WTC11 (cell line): ENCODE measurements at regions not wholly inside any gene's neighbourhood (a gene's known extent, or its start where the extent isn't known, plus 50 kb on each side); places are given as distances from the start of the nearest gene placed in this dataset.

Experiments
- ATAC-seq: fragments of 200-7000 bp; cut with Tn5 transposase; 2 replicates; pipeline ENCODE4 v1.10.0; 2021; ENCODE audit warnings: mild to moderate bottlenecking, moderate library complexity
- CTCF ChIA-PET: fragments of 300-600 bp; sonication (Branson Sonifier 250); formaldehyde crosslinking; loops from one replicate; lab custom pipeline; 2021; ENCODE audit warnings: antibody characterized with exemption; lab: Charles Lee
- POLR2A ChIA-PET: fragments of 350-600 bp; sonication (Branson Sonifier 250); formaldehyde crosslinking; loops from one replicate; lab custom pipeline; 2021; ENCODE audit warnings: antibody characterized with exemption; lab: Charles Lee
- DNase-seq: peaks from one replicate; pipeline ENCODE4 v3.0.0; 2021; ENCODE audit warnings: low spot score
- H3K27ac Mint-ChIP-seq: 2 replicates; pipeline ENCODE4 v1.8.0; 2021; ENCODE audit warnings: mixed read lengths
- H3K27me3 Mint-ChIP-seq: 2 replicates; pipeline ENCODE4 v1.8.0; 2021; ENCODE audit warnings: low read depth, mild to moderate bottlenecking, moderate library complexity, mixed read lengths
- H3K36me3 Mint-ChIP-seq: 2 replicates; pipeline ENCODE4 v1.8.0; 2021; ENCODE audit warnings: mixed read lengths
- H3K4me1 Mint-ChIP-seq: 2 replicates; pipeline ENCODE4 v1.8.0; 2022; ENCODE audit warnings: mixed read lengths
- H3K4me3 Mint-ChIP-seq: 2 replicates; pipeline ENCODE4 v1.8.0; 2021; ENCODE audit warnings: mild to moderate bottlenecking, moderate library complexity, mixed read lengths
- H3K9me3 Mint-ChIP-seq: 2 replicates; pipeline ENCODE4 v1.8.0; 2021; ENCODE audit warnings: mixed read lengths
- ATF1 ChIP-seq: sonication (generic); formaldehyde crosslinking; IDR thresholded peaks from 2 replicates; pipeline ENCODE4 v1.8.1; 2023; ENCODE audit warnings: mild to moderate bottlenecking, moderate library complexity, missing genetic modification reagents
- GRHL2 ChIP-seq: fragments of 250-450 bp; sonication (Bioruptor Pico); IDR thresholded peaks from 2 replicates; pipeline ENCODE4 v1.8.0; 2022; ENCODE audit warnings: mild to moderate bottlenecking, moderate library complexity; ENCODE audit not compliant: insufficient replicate concordance, severe bottlenecking
- JAZF1 ChIP-seq: fragments of 250-450 bp; sonication (Bioruptor Pico); IDR thresholded peaks from 2 replicates; pipeline ENCODE4 v1.9.0; 2021; ENCODE audit warnings: moderate library complexity, mild to moderate bottlenecking, inconsistent platforms
- MYBL2 ChIP-seq: sonication (generic); formaldehyde crosslinking; IDR thresholded peaks from 2 replicates; pipeline ENCODE4 v1.8.1; 2023; ENCODE audit warnings: mild to moderate bottlenecking, moderate library complexity, missing genetic modification reagents
- NFE2L1 ChIP-seq: sonication (generic); formaldehyde crosslinking; IDR thresholded peaks from 2 replicates; pipeline ENCODE4 v1.8.1; 2023; ENCODE audit warnings: missing genetic modification reagents
- NFYB ChIP-seq: sonication (generic); formaldehyde crosslinking; conservative IDR thresholded peaks from 2 replicates; pipeline ENCODE4 v1.8.0; 2022; ENCODE audit warnings: low read depth, missing genetic modification reagents
- OVOL2 ChIP-seq: fragments of 250-450 bp; sonication (Bioruptor Pico); IDR thresholded peaks from 2 replicates; pipeline ENCODE4 v1.9.0; 2021; ENCODE audit warnings: mild to moderate bottlenecking, borderline replicate concordance
- TCF7 ChIP-seq: sonication (generic); formaldehyde crosslinking; IDR thresholded peaks from 2 replicates; pipeline ENCODE4 v1.8.0; 2022; ENCODE audit warnings: mild to moderate bottlenecking, low read depth, missing genetic modification reagents, moderate library complexity
- ZNF121 ChIP-seq: sonication (generic); formaldehyde crosslinking; IDR thresholded peaks from 2 replicates; pipeline ENCODE4 v1.8.0; 2023; ENCODE audit warnings: missing genetic modification reagents
- ZNF219 ChIP-seq: sonication (generic); formaldehyde crosslinking; IDR thresholded peaks from 2 replicates; pipeline ENCODE4 v1.8.0; 2023; ENCODE audit warnings: missing genetic modification reagents, mild to moderate bottlenecking, borderline replicate concordance
- ZNF317 ChIP-seq: sonication (generic); formaldehyde crosslinking; IDR thresholded peaks from 2 replicates; pipeline ENCODE4 v1.8.1; 2023; ENCODE audit warnings: low read depth, mild to moderate bottlenecking, moderate library complexity, missing genetic modification reagents, borderline replicate concordance
- TF ChIP-seq, protein P1 (sequence below): sonication (generic); formaldehyde crosslinking; IDR thresholded peaks from 2 replicates; pipeline ENCODE4 v1.8.0; 2023; ENCODE audit warnings: missing genetic modification reagents, mild to moderate bottlenecking, borderline replicate concordance
- TF ChIP-seq, protein P2 (sequence below): sonication (generic); formaldehyde crosslinking; IDR thresholded peaks from 2 replicates; pipeline ENCODE4 v1.8.1; 2023; ENCODE audit warnings: mild to moderate bottlenecking, moderate library complexity, missing genetic modification reagents
- TF ChIP-seq, protein P3 (sequence below): sonication (generic); formaldehyde crosslinking; IDR thresholded peaks from 2 replicates; pipeline ENCODE4 v1.8.0; 2022; ENCODE audit warnings: missing genetic modification reagents
- TF ChIP-seq, protein P4 (sequence below): fragments of 250-450 bp; sonication (Bioruptor Pico); IDR thresholded peaks from 2 replicates; pipeline ENCODE4 v1.9.0; 2021; ENCODE audit warnings: moderate library complexity, mild to moderate bottlenecking, inconsistent platforms, borderline replicate concordance
- TF ChIP-seq, protein P5 (sequence below): fragments of 250-450 bp; sonication (Bioruptor Pico); IDR thresholded peaks from 2 replicates; pipeline ENCODE4 v1.9.0; 2021; ENCODE audit warnings: mild to moderate bottlenecking
- TF ChIP-seq, protein P6 (sequence below): sonication (generic); formaldehyde crosslinking; IDR thresholded peaks from 2 replicates; pipeline ENCODE4 v1.8.1; 2022; ENCODE audit warnings: low read depth, mild to moderate bottlenecking, moderate library complexity, missing genetic modification reagents, borderline replicate concordance
- TF ChIP-seq, protein P7 (sequence below): sonication (generic); formaldehyde crosslinking; conservative IDR thresholded peaks from 2 replicates; pipeline ENCODE4 v1.8.1; 2022; ENCODE audit warnings: mild to moderate bottlenecking, missing genetic modification reagents

DNA sequence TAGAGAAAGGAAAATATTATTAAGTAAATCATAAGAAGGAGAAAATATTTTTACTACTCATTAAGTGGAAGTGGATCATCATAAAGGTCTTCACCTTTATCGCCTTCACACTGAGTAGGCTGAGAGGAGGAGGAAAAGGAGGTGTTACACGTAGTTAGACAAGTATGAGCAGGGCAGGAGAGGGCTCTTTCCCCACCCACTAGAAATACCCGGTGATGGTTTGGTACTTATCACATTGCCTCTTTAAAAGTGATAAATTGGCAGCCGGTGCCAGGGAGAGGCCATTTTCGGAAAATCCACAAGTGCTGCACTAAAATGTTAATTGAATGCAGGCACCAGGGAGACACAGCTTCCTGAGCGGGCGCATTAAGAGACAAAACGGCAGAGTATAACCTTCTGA is 598.7 kb upstream of the SOX11 start:
- TF ChIP-seq, protein P1, sequence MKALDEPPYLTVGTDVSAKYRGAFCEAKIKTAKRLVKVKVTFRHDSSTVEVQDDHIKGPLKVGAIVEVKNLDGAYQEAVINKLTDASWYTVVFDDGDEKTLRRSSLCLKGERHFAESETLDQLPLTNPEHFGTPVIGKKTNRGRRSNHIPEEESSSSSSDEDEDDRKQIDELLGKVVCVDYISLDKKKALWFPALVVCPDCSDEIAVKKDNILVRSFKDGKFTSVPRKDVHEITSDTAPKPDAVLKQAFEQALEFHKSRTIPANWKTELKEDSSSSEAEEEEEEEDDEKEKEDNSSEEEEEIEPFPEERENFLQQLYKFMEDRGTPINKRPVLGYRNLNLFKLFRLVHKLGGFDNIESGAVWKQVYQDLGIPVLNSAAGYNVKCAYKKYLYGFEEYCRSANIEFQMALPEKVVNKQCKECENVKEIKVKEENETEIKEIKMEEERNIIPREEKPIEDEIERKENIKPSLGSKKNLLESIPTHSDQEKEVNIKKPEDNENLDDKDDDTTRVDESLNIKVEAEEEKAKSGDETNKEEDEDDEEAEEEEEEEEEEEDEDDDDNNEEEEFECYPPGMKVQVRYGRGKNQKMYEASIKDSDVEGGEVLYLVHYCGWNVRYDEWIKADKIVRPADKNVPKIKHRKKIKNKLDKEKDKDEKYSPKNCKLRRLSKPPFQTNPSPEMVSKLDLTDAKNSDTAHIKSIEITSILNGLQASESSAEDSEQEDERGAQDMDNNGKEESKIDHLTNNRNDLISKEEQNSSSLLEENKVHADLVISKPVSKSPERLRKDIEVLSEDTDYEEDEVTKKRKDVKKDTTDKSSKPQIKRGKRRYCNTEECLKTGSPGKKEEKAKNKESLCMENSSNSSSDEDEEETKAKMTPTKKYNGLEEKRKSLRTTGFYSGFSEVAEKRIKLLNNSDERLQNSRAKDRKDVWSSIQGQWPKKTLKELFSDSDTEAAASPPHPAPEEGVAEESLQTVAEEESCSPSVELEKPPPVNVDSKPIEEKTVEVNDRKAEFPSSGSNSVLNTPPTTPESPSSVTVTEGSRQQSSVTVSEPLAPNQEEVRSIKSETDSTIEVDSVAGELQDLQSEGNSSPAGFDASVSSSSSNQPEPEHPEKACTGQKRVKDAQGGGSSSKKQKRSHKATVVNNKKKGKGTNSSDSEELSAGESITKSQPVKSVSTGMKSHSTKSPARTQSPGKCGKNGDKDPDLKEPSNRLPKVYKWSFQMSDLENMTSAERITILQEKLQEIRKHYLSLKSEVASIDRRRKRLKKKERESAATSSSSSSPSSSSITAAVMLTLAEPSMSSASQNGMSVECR (CRISPR knock-in tag): no peak
- TF ChIP-seq, protein P2, sequence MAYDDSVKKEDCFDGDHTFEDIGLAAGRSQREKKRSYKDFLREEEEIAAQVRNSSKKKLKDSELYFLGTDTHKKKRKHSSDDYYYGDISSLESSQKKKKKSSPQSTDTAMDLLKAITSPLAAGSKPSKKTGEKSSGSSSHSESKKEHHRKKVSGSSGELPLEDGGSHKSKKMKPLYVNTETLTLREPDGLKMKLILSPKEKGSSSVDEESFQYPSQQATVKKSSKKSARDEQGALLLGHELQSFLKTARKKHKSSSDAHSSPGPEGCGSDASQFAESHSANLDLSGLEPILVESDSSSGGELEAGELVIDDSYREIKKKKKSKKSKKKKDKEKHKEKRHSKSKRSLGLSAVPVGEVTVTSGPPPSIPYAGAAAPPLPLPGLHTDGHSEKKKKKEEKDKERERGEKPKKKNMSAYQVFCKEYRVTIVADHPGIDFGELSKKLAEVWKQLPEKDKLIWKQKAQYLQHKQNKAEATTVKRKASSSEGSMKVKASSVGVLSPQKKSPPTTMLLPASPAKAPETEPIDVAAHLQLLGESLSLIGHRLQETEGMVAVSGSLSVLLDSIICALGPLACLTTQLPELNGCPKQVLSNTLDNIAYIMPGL (CRISPR knock-in tag): no peak
- TF ChIP-seq NFYB (CRISPR knock-in tag): no peak
- DNase-seq (no peak), ATAC-seq (no peak)
- Mint-ChIP-seq H3K4me3 (no peak overlapping the region), H3K27me3 (peaks cover 7% of the 10 kb centered on the region; the same call in 1 of the 2 replicates), H3K36me3 (peaks cover 79% of the 10 kb centered on the region), H3K27ac (no peak overlapping the region), H3K4me1 (no peaks in the 10 kb centered on the region), H3K9me3 (peaks cover 88% of the 10 kb centered on the region)
- POLR2A ChIA-PET: interaction anchor here (0.6 kb wide), 1 partner anchor 149 kb away, joined by 3 read pairs; no protein-coding TSS in a partner anchor
- CTCF ChIA-PET: no interaction called here

DNA sequence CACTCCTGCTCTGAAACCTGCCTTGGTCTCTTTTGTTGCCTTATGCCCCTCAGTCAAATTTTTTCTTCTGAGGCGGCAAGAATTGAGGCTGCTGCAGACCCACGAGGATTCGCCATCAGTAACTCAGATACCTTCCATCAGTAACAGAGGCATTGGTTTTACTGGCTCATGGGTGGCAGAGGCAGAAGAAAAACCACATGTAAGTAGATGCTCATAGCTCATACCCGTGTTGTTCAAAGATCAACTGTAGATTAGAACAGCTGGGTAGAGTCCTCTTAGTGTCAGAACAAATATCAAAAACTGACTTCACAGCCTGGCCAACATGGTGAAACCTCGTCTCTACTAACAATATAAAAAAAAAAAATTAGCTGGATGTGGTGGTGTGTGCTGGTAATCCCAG is 598.0 kb upstream of the SOX11 start:
- TF ChIP-seq, protein P3, sequence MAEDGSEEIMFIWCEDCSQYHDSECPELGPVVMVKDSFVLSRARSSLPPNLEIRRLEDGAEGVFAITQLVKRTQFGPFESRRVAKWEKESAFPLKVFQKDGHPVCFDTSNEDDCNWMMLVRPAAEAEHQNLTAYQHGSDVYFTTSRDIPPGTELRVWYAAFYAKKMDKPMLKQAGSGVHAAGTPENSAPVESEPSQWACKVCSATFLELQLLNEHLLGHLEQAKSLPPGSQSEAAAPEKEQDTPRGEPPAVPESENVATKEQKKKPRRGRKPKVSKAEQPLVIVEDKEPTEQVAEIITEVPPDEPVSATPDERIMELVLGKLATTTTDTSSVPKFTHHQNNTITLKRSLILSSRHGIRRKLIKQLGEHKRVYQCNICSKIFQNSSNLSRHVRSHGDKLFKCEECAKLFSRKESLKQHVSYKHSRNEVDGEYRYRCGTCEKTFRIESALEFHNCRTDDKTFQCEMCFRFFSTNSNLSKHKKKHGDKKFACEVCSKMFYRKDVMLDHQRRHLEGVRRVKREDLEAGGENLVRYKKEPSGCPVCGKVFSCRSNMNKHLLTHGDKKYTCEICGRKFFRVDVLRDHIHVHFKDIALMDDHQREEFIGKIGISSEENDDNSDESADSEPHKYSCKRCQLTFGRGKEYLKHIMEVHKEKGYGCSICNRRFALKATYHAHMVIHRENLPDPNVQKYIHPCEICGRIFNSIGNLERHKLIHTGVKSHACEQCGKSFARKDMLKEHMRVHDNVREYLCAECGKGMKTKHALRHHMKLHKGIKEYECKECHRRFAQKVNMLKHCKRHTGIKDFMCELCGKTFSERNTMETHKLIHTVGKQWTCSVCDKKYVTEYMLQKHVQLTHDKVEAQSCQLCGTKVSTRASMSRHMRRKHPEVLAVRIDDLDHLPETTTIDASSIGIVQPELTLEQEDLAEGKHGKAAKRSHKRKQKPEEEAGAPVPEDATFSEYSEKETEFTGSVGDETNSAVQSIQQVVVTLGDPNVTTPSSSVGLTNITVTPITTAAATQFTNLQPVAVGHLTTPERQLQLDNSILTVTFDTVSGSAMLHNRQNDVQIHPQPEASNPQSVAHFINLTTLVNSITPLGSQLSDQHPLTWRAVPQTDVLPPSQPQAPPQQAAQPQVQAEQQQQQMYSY: no peak
- TF ChIP-seq ZNF317 (CRISPR knock-in tag): no peak
- no peak for TF ChIP-seq TCF7
- TF ChIP-seq ZNF121 (CRISPR knock-in tag): no peak
- TF ChIP-seq, all 79 proteins: peak for 0
- Mint-ChIP-seq H3K27ac (no peak overlapping the region), H3K4me1 (no peaks in the 10 kb centered on the region), H3K9me3 (peaks cover 90% of the 10 kb centered on the region), H3K4me3 (no peak overlapping the region), H3K36me3 (peaks cover 81% of the 10 kb centered on the region), H3K27me3 (peaks cover 7% of the 10 kb centered on the region; the same call in 1 of the 2 replicates)
- ATAC-seq (no peak), DNase-seq (no peak)
- CTCF ChIA-PET: no interaction called here
- POLR2A ChIA-PET: interaction anchor here (0.6 kb wide), 1 partner anchor 149 kb away, joined by 3 read pairs; no protein-coding TSS in a partner anchor

DNA sequence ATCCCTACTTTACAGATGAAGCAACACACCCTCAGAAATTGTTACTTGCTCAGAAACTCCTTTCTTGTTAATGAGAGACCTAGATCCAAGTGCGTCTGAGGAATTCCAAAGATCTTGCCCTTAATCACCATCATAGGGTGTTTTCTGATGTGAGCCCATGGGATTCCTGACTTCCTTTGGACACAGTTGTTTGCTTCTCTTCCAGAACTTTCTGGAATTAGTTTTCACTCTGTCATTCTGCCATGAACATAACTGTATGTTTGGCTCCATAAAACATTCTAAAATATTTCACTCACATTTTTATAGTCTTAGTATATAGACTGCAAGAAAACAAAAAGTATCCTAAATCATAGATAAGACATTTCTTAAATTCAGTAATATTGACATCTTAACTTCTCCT is 593.9 kb upstream of the SOX11 start:
- ChIA-PET POLR2A (no interaction called here), CTCF (no interaction called here)
- no peak for ATAC-seq
- H3K4me1 Mint-ChIP-seq: no peaks in the 10 kb centered on the region
- H3K27me3 Mint-ChIP-seq: peaks cover 7% of the 10 kb centered on the region; the same call in 1 of the 2 replicates
- no peak overlapping the region for H3K4me3 Mint-ChIP-seq
- no peak for DNase-seq
- H3K9me3 Mint-ChIP-seq: peaks cover 88% of the 10 kb centered on the region
- H3K27ac Mint-ChIP-seq: no peak overlapping the region
- peaks cover 78% of the 10 kb centered on the region for H3K36me3 Mint-ChIP-seq
- TF ChIP-seq GRHL2 (CRISPR knock-in tag) (no peak), ZNF219 (CRISPR knock-in tag) (no peak), NFE2L1 (no peak), OVOL2 (CRISPR knock-in tag) (no peak), ATF1 (no peak), MYBL2 (no peak), JAZF1 (no peak)
- TF ChIP-seq, protein P4, sequence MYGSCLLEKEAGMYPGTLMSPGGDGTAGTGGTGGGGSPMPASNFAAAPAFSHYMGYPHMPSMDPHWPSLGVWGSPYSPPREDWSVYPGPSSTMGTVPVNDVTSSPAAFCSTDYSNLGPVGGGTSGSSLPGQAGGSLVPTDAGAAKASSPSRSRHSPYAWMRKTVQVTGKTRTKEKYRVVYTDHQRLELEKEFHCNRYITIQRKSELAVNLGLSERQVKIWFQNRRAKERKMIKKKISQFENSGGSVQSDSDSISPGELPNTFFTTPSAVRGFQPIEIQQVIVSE: no peak
- TF ChIP-seq, protein P5, sequence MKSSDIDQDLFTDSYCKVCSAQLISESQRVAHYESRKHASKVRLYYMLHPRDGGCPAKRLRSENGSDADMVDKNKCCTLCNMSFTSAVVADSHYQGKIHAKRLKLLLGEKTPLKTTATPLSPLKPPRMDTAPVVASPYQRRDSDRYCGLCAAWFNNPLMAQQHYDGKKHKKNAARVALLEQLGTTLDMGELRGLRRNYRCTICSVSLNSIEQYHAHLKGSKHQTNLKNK: no peak
- TF ChIP-seq, protein P6, sequence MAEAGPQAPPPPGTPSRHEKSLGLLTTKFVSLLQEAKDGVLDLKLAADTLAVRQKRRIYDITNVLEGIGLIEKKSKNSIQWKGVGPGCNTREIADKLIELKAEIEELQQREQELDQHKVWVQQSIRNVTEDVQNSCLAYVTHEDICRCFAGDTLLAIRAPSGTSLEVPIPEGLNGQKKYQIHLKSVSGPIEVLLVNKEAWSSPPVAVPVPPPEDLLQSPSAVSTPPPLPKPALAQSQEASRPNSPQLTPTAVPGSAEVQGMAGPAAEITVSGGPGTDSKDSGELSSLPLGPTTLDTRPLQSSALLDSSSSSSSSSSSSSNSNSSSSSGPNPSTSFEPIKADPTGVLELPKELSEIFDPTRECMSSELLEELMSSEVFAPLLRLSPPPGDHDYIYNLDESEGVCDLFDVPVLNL (CRISPR knock-in tag): no peak
- TF ChIP-seq, protein P7, sequence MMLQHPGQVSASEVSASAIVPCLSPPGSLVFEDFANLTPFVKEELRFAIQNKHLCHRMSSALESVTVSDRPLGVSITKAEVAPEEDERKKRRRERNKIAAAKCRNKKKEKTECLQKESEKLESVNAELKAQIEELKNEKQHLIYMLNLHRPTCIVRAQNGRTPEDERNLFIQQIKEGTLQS: no peak
